HCT116 (cell line): ENCODE measurements at regions not wholly inside any gene's neighbourhood (a gene's known extent, or its start where the extent isn't known, plus 50 kb on each side); places are given as distances from the start of the nearest gene placed in this dataset.

Experiments
- ATF3 ChIP-seq: IDR thresholded peaks from 2 replicates; pipeline ENCODE4 v1.6.1; 2012
- CTCF ChIP-seq, 3 experiments: fragments of 200-600 bp in 1 of 3; sonication (generic) in 1 of 3; IDR thresholded peaks in 2 of 3; conservative IDR thresholded peaks in 1 of 3; 2 replicates each; pipeline ENCODE4 v1.5.1; 2012 to 2017; ENCODE audit warnings: low read depth in 2 of 3, low read length in 2 of 3, antibody characterized with exemption in 1 of 3, borderline replicate concordance in 1 of 3, control low read depth in 1 of 3, mild to moderate bottlenecking in 1 of 3, mixed read lengths in 1 of 3, mixed run types in 1 of 3, moderate library complexity in 1 of 3; ENCODE audit not compliant: insufficient read depth in 1 of 3
- EZH2 ChIP-seq: fragments of 200-600 bp; sonication (generic); IDR thresholded peaks from 2 replicates; pipeline ENCODE4 v1.6.1; 2017; ENCODE audit warnings: antibody characterized with exemption, mixed run types
- EZH2phosphoT487 ChIP-seq: fragments of 200-600 bp; IDR thresholded peaks from 2 replicates; pipeline ENCODE4 v1.6.1; 2018; ENCODE audit warnings: antibody characterized with exemption, borderline replicate concordance
- MAX ChIP-seq: IDR thresholded peaks from 2 replicates; pipeline ENCODE4 v1.6.1; 2012
- POLR2A ChIP-seq: IDR thresholded peaks from 2 replicates; pipeline ENCODE4 v1.7.0; 2011; ENCODE audit warnings: borderline replicate concordance; ENCODE audit not compliant: insufficient read depth, insufficient read length; ENCODE audit errors: extremely low read depth
- POLR2AphosphoS5 ChIP-seq: IDR thresholded peaks from 2 replicates; pipeline ENCODE4 v1.6.1; 2011; ENCODE audit warnings: mild to moderate bottlenecking, low read depth, low read length, moderate library complexity
- RAD21 ChIP-seq: IDR thresholded peaks from 2 replicates; pipeline ENCODE4 v1.6.1; 2012; ENCODE audit warnings: low read depth, mild to moderate bottlenecking
- REST ChIP-seq: IDR thresholded peaks from 2 replicates; pipeline ENCODE4 v1.6.1; 2012; ENCODE audit warnings: low read depth
- SIN3A ChIP-seq: IDR thresholded peaks from 2 replicates; pipeline ENCODE4 v1.6.1; 2012; ENCODE audit warnings: low read depth
- SP1 ChIP-seq: IDR thresholded peaks from 2 replicates; pipeline ENCODE4 v1.6.1; 2012; ENCODE audit warnings: low read depth
- SRF ChIP-seq: IDR thresholded peaks from 2 replicates; pipeline ENCODE4 v1.6.1; 2012; ENCODE audit warnings: low read depth
- YY1 ChIP-seq: IDR thresholded peaks from 2 replicates; pipeline ENCODE4 v1.6.1; 2011; ENCODE audit warnings: low read length, low read depth, moderate library complexity, mild to moderate bottlenecking; ENCODE audit not compliant: insufficient replicate concordance; ENCODE audit errors: extremely low read depth
- ZFX ChIP-seq: fragments of 450-650 bp; IDR thresholded peaks from 2 replicates; pipeline ENCODE4 v1.6.1; 2017

GRCh38 chrX:122422547-122422946 lies 761.5 kb upstream of the GRIA3 start:
- TF ChIP-seq REST (no peak), CTCF (IDR thresholded peaks at IDR 0.05 in 2 of 3, conservative IDR thresholded peaks at IDR 0.05 in 1 of 3; ENCODE audit: borderline replicate concordance in 1 of 3, insufficient read depth in 1 of 3, low read depth in 2 of 3, low read length in 2 of 3) (no peak), EZH2 (no peak), POLR2AphosphoS5 (no peak), EZH2phosphoT487 (no peak), POLR2A (no peak), ZFX (no peak), SP1 (no peak), RAD21 (no peak), YY1 (no peak), ATF3 (no peak), MAX (no peak), SRF (no peak), SIN3A (no peak)
